Lung (tissue), 11 donors: ENCODE measurements at regions not wholly inside any gene's neighbourhood (a gene's known extent, or its start where the extent isn't known, plus 50 kb on each side); places are given as distances from the start of the nearest gene placed in this dataset.

Experiments
- ATAC-seq: fragments of 200-7000 bp; cut with Tn5 transposase; one replicate; pipeline ENCODE4 v1.9.1; 2020; ENCODE audit warnings: moderate number of reproducible peaks; ENCODE audit not compliant: insufficient read depth, low FRiP score
- DNase-seq, 3 donors: peaks; one replicate each; pipeline ENCODE4 v3.0.0-alpha.2; 2013 to 2017
- H3K27ac ChIP-seq, 2 donors: one replicate each; pipeline ENCODE4 v1.5.1; 2013; ENCODE audit warnings: mild to moderate bottlenecking in 2 of 2, moderate library complexity in 2 of 2, control low read depth in 1 of 2, inconsistent platforms in 1 of 2, low read depth in 1 of 2, low read length in 1 of 2
- H3K27me3 ChIP-seq, 3 donors: one replicate each; pipeline ENCODE4 v1.5.1; 2013; ENCODE audit warnings: low read length in 2 of 3; ENCODE audit not compliant: control insufficient read depth in 3 of 3, insufficient read depth in 3 of 3
- H3K36me3 ChIP-seq, 4 donors: one replicate each; pipeline ENCODE4 v1.5.1; 2013; ENCODE audit warnings: low read length in 4 of 4, mild to moderate bottlenecking in 1 of 4, moderate library complexity in 1 of 4; ENCODE audit not compliant: control insufficient read depth in 4 of 4, insufficient read depth in 4 of 4
- H3K4me1 ChIP-seq, 5 donors: one replicate each; pipeline ENCODE4 v1.5.1; 2013; ENCODE audit warnings: low read length in 5 of 5, mild to moderate bottlenecking in 2 of 5, moderate library complexity in 1 of 5; ENCODE audit not compliant: control insufficient read depth in 5 of 5, insufficient read depth in 5 of 5
- H3K4me3 ChIP-seq: one replicate; pipeline ENCODE4 v1.5.1; 2013; ENCODE audit warnings: mild to moderate bottlenecking, control low read depth, moderate library complexity
- H3K9ac ChIP-seq, 2 donors: one replicate each; pipeline ENCODE4 v1.5.1; 2013; ENCODE audit warnings: low read length in 2 of 2, control low read depth in 1 of 2; ENCODE audit not compliant: insufficient read depth in 1 of 2
- H3K9me3 ChIP-seq, 4 donors: one replicate each; pipeline ENCODE4 v1.5.1; 2013; ENCODE audit warnings: low read length in 3 of 4, mild to moderate bottlenecking in 1 of 4, moderate library complexity in 1 of 4; ENCODE audit not compliant: control insufficient read depth in 4 of 4, insufficient read depth in 3 of 4
- CTCF ChIP-seq: IDR thresholded peaks from 2 replicates; pipeline ENCODE4 v1.5.1; 2012; ENCODE audit warnings: mild to moderate bottlenecking; ENCODE audit errors: control extremely low read depth, extremely low read depth
- WGBS, 2 donors: extraction: QIAGEN DNeasy Blood & Tissue Kit; methylation state at CpG; one replicate each; pipeline ENCODE4 v1.1.7; 2013; 5-methylcytosine and 5-hydroxymethylcytosine counted together
- donor health status: control.
- donor health status: control.
- donor health status: Bipolar disorder and iron deficiency.
- donor health status: healthy.
- donor health status: DM: yes; HTN: yes; CAD: no.

GRCh38 chr1:212201461-212201860, 83.7 kb upstream of the PPP2R5A start:
- TF ChIP-seq CTCF: no peak
- WGBS, 2 donors: 47 to 54% methylated on average over 3 of the region's 3 CpGs
- Histone ChIP-seq H3K9me3 (peaks cover 0 to 4% (median 0%) of the 10 kb centered on the region in 4 donors), H3K9ac (no peak overlapping the region), H3K4me3 (no peak overlapping the region), H3K36me3 (no peaks in the 10 kb centered on the region), H3K27me3 (no peaks in the 10 kb centered on the region), H3K27ac (no peak overlapping the region), H3K4me1 (peaks cover 0 to 10% (median 3%) of the 10 kb centered on the region in 5 donors)
- ATAC-seq (no peak), DNase-seq (peak in 2 of 3 donors; percentile 58 to 66)

GRCh38 chr1:212203630-212204029, 81.6 kb upstream of the PPP2R5A start:
- H3K4me3 ChIP-seq: no peak overlapping the region
- H3K27ac ChIP-seq: no peak overlapping the region
- no peak overlapping the region for H3K9ac ChIP-seq
- DNase-seq (peak in 1 of 3 donors; percentile 35), ATAC-seq (no peak)
- H3K4me1 ChIP-seq: peaks cover 0 to 10% (median 3%) of the 10 kb centered on the region in 5 donors
- peaks cover 0 to 4% (median 0%) of the 10 kb centered on the region in 4 donors for H3K9me3 ChIP-seq
- no peaks in the 10 kb centered on the region for H3K27me3 ChIP-seq
- H3K36me3 ChIP-seq: no peaks in the 10 kb centered on the region
- WGBS, 2 donors: 72 to 77% methylated on average over 3 of the region's 3 CpGs
- no peak for TF ChIP-seq CTCF

- Histone ChIP-seq H3K4me1 (peaks cover 0 to 10% (median 3%) of the 10 kb centered on the region in 5 donors), H3K27me3 (no peaks in the 10 kb centered on the region), H3K9me3 (peaks cover 0 to 4% (median 0%) of the 10 kb centered on the region in 4 donors), H3K27ac (no peak overlapping the region), H3K36me3 (no peaks in the 10 kb centered on the region), H3K9ac (no peak overlapping the region), H3K4me3 (no peak overlapping the region)
- ATAC-seq: no peak
- no peak for DNase-seq
- WGBS, 2 donors: 95 to 96% methylated on average over 1 of the region's 1 CpG
- no peak for TF ChIP-seq CTCF
Observed at GRCh38 chr1:212205006-212205405, 80.2 kb upstream of the PPP2R5A start.

GRCh38 chr1:212205843-212206242, 79.4 kb upstream of the PPP2R5A start:
- H3K4me3 ChIP-seq: no peak overlapping the region
- no peaks in the 10 kb centered on the region for H3K36me3 ChIP-seq
- DNase-seq (no peak), ATAC-seq (no peak)
- 94 to 96% methylated on average over 5 of the region's 5 CpGs for WGBS, 2 donors
- H3K27me3 ChIP-seq: no peaks in the 10 kb centered on the region
- H3K9ac ChIP-seq: no peak overlapping the region
- no peak for TF ChIP-seq CTCF
- no peak overlapping the region for H3K27ac ChIP-seq
- no peaks in the 10 kb centered on the region for H3K9me3 ChIP-seq
- H3K4me1 ChIP-seq: peaks cover 0 to 10% (median 3%) of the 10 kb centered on the region in 5 donors
